ENCODE measurements at regions not wholly inside any gene's neighbourhood (a gene's known extent, or its start where the extent isn't known, plus 50 kb on each side); places are given as distances from the start of the nearest gene placed in this dataset.

- no peak overlapping the region for H2AFZ ChIP-seq (ENCODE audit: low read depth, low read length, severe bottlenecking)
- H3K27me3 ChIP-seq (ENCODE audit: low read length): no peaks in the 10 kb centered on the region
- H3K9me2 ChIP-seq (replicated peaks; ENCODE audit: insufficient read depth, low read length): no peaks in the 10 kb centered on the region
- H3K27ac ChIP-seq (ENCODE audit: low read depth, low read length): no peak overlapping the region
- no peaks in the 10 kb centered on the region for H3K36me3 ChIP-seq (ENCODE audit: low read length)
- H3F3A ChIP-seq (ENCODE audit: insufficient read depth): no peaks in the 10 kb centered on the region
- H3K4me3 ChIP-seq (ENCODE audit: insufficient read depth, low read length, poor library complexity, severe bottlenecking): no peak overlapping the region
- H3K9me3 ChIP-seq (ENCODE audit: insufficient read depth, low read length): no peaks in the 10 kb centered on the region
- TF ChIP-seq CTCF (IDR thresholded peaks at IDR 0.05; ENCODE audit: insufficient read depth, low read length, poor library complexity, severe bottlenecking) (no peak), EZH2phosphoT487 (conservative IDR thresholded peaks at IDR 0.05; ENCODE audit: low read length) (no peak)
- no peak overlapping the region for H3K4me2 ChIP-seq (ENCODE audit: low read depth, low read length, poor library complexity, severe bottlenecking)
- H3K79me2 ChIP-seq (ENCODE audit: insufficient read depth, low read length): no peaks in the 10 kb centered on the region
- no peak overlapping the region for H3K9ac ChIP-seq (ENCODE audit: low read length)
- no peaks in the 10 kb centered on the region for H4K20me1 ChIP-seq (ENCODE audit: low read depth, low read length)
These were observed 137.2 kb upstream of the DACH1 start for GRCh38 chr13:72004246-72004645.

- H3F3A ChIP-seq (ENCODE audit: insufficient read depth): no peaks in the 10 kb centered on the region
- H2AFZ ChIP-seq (ENCODE audit: low read depth, low read length, severe bottlenecking): no peak overlapping the region
- no peaks in the 10 kb centered on the region for H3K36me3 ChIP-seq (ENCODE audit: low read length)
- H3K27ac ChIP-seq (ENCODE audit: low read depth, low read length): no peak overlapping the region
- no peaks in the 10 kb centered on the region for H3K27me3 ChIP-seq (ENCODE audit: low read length)
- no peak overlapping the region for H3K9ac ChIP-seq (ENCODE audit: low read length)
- no peaks in the 10 kb centered on the region for H4K20me1 ChIP-seq (ENCODE audit: low read depth, low read length)
- no peak overlapping the region for H3K4me2 ChIP-seq (ENCODE audit: low read depth, low read length, poor library complexity, severe bottlenecking)
- H3K9me2 ChIP-seq (replicated peaks; ENCODE audit: insufficient read depth, low read length): no peaks in the 10 kb centered on the region
- TF ChIP-seq CTCF (IDR thresholded peaks at IDR 0.05; ENCODE audit: insufficient read depth, low read length, poor library complexity, severe bottlenecking) (no peak), EZH2phosphoT487 (conservative IDR thresholded peaks at IDR 0.05; ENCODE audit: low read length) (no peak)
- no peaks in the 10 kb centered on the region for H3K9me3 ChIP-seq (ENCODE audit: insufficient read depth, low read length)
- no peak overlapping the region for H3K4me3 ChIP-seq (ENCODE audit: insufficient read depth, low read length, poor library complexity, severe bottlenecking)
- no peaks in the 10 kb centered on the region for H3K79me2 ChIP-seq (ENCODE audit: insufficient read depth, low read length)
These were observed 131.2 kb upstream of the DACH1 start for GRCh38 chr13:71998223-71998622.

- Histone ChIP-seq H3K9me3 (ENCODE audit: insufficient read depth, low read length) (no peaks in the 10 kb centered on the region), H3F3A (ENCODE audit: insufficient read depth) (no peaks in the 10 kb centered on the region), H3K27ac (ENCODE audit: low read depth, low read length) (no peak overlapping the region), H3K9ac (ENCODE audit: low read length) (no peak overlapping the region), H4K20me1 (ENCODE audit: low read depth, low read length) (no peaks in the 10 kb centered on the region), H3K27me3 (ENCODE audit: low read length) (no peaks in the 10 kb centered on the region), H3K36me3 (ENCODE audit: low read length) (no peaks in the 10 kb centered on the region), H3K4me2 (ENCODE audit: low read depth, low read length, poor library complexity, severe bottlenecking) (no peak overlapping the region), H3K79me2 (ENCODE audit: insufficient read depth, low read length) (no peaks in the 10 kb centered on the region), H3K9me2 (replicated peaks; ENCODE audit: insufficient read depth, low read length) (no peaks in the 10 kb centered on the region), H3K4me3 (ENCODE audit: insufficient read depth, low read length, poor library complexity, severe bottlenecking) (no peak overlapping the region), H2AFZ (ENCODE audit: low read depth, low read length, severe bottlenecking) (no peak overlapping the region)
- TF ChIP-seq CTCF (IDR thresholded peaks at IDR 0.05; ENCODE audit: insufficient read depth, low read length, poor library complexity, severe bottlenecking): no peak
- no peak for TF ChIP-seq EZH2phosphoT487 (conservative IDR thresholded peaks at IDR 0.05; ENCODE audit: low read length)
These were observed 112.6 kb upstream of the DACH1 start for GRCh38 chr13:71979616-71980015.

GRCh38 chr13:71977028-71977427 is 110.0 kb upstream of the DACH1 start:
- no peaks in the 10 kb centered on the region for H3K36me3 ChIP-seq (ENCODE audit: low read length)

More at GRCh38 chr13:71977028-71977427, 110.0 kb upstream of the DACH1 start:
- Histone ChIP-seq H3K27me3 (ENCODE audit: low read length) (no peaks in the 10 kb centered on the region), H3K27ac (ENCODE audit: low read depth, low read length) (no peak overlapping the region), H3K9me3 (ENCODE audit: insufficient read depth, low read length) (no peaks in the 10 kb centered on the region), H3K4me3 (ENCODE audit: insufficient read depth, low read length, poor library complexity, severe bottlenecking) (no peak overlapping the region), H3K9me2 (replicated peaks; ENCODE audit: insufficient read depth, low read length) (no peaks in the 10 kb centered on the region), H2AFZ (ENCODE audit: low read depth, low read length, severe bottlenecking) (no peak overlapping the region), H3K4me2 (ENCODE audit: low read depth, low read length, poor library complexity, severe bottlenecking) (no peak overlapping the region), H3F3A (ENCODE audit: insufficient read depth) (no peaks in the 10 kb centered on the region), H4K20me1 (ENCODE audit: low read depth, low read length) (no peaks in the 10 kb centered on the region), H3K9ac (ENCODE audit: low read length) (no peak overlapping the region), H3K79me2 (ENCODE audit: insufficient read depth, low read length) (no peaks in the 10 kb centered on the region)
- TF ChIP-seq CTCF (IDR thresholded peaks at IDR 0.05; ENCODE audit: insufficient read depth, low read length, poor library complexity, severe bottlenecking): no peak
- no peak for TF ChIP-seq EZH2phosphoT487 (conservative IDR thresholded peaks at IDR 0.05; ENCODE audit: low read length)

All from SU-DHL-6 (cell line).